IMR-90 (cell line): ENCODE measurements at regions not wholly inside any gene's neighbourhood (a gene's known extent, or its start where the extent isn't known, plus 50 kb on each side); places are given as distances from the start of the nearest gene placed in this dataset.

ENCODE experiments used
- BHLHE40 ChIP-seq: fragments of 150-350 bp; IDR thresholded peaks from 2 replicates; pipeline ENCODE4 v1.6.1; 2016; ENCODE audit warnings: mild to moderate bottlenecking, low read depth, low read length
- CEBPB ChIP-seq: IDR thresholded peaks from 2 replicates; pipeline ENCODE4 v1.6.1; 2012; ENCODE audit warnings: low read depth, low read length, improper control_type of control experiment
- CTCF ChIP-seq: conservative IDR thresholded peaks from 2 replicates; pipeline ENCODE4 v1.5.1; 2012; ENCODE audit warnings: mild to moderate bottlenecking, low read depth, low read length, improper control_type of control experiment
- MAFK ChIP-seq: IDR thresholded peaks from 2 replicates; pipeline ENCODE4 v1.6.1; 2012; ENCODE audit warnings: low read depth, low read length, improper control_type of control experiment
- POLR2A ChIP-seq: IDR thresholded peaks from 2 replicates; pipeline ENCODE4 v1.6.1; 2012; ENCODE audit warnings: mild to moderate bottlenecking, low read depth, low read length
- RAD21 ChIP-seq: IDR thresholded peaks from 2 replicates; pipeline ENCODE4 v1.6.1; 2012; ENCODE audit warnings: low read length, improper control_type of control experiment

GRCh38 chr4:14708574-14708973 is 293.7 kb upstream of the CPEB2 start:
- TF ChIP-seq BHLHE40, result no peak
- no peak for TF ChIP-seq RAD21
- no peak for TF ChIP-seq MAFK
- no peak for TF ChIP-seq CEBPB
- TF ChIP-seq CTCF, result no peak
- TF ChIP-seq POLR2A, result no peak
